ENCODE measurements at regions not wholly inside any gene's neighbourhood (a gene's known extent, or its start where the extent isn't known, plus 50 kb on each side); places are given as distances from the start of the nearest gene placed in this dataset.

DNA sequence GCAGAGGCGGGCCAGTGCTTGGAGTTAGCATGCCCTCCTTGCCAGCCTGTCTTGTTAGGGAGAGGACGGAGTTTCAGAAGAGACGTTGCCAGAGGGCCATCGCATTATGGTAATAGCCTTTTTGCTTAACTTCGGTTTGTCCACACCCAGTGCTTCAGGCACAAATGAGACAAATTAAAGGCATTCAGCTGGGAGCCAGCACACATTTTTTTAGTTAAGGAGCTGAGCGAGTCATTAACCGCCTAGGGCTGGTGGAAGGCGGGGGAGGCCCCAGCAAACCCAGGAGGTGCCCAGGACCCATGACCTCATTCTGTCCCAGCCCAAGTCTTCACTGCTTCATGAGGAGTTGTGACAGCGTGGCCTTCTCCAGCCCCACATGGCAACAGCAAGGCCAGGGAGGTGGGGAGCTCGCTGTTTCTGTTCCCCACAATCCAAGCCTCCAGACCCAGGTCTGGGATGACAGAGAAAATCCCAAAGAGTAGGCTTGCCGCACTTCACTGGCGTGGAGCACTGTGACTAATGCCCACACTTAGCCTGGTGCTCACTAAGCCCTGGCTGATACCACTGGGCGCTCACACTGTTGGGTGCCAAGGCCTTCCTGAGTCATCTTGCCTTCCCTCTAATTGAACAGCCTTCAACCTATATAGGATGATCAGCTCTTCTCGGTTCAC lies 237.1 kb downstream of the ANKRD60 start:
- H3K27me3 ChIP-seq, result no peaks in the 10 kb centered on the region
- H3K4me1 ChIP-seq, result peaks cover 0 to 9% of the 10 kb centered on the region in 2 donors
- H3K27ac ChIP-seq, result no peak overlapping the region
- H3K9me3 ChIP-seq, result no peaks in the 10 kb centered on the region
- TF ChIP-seq, protein P1, sequence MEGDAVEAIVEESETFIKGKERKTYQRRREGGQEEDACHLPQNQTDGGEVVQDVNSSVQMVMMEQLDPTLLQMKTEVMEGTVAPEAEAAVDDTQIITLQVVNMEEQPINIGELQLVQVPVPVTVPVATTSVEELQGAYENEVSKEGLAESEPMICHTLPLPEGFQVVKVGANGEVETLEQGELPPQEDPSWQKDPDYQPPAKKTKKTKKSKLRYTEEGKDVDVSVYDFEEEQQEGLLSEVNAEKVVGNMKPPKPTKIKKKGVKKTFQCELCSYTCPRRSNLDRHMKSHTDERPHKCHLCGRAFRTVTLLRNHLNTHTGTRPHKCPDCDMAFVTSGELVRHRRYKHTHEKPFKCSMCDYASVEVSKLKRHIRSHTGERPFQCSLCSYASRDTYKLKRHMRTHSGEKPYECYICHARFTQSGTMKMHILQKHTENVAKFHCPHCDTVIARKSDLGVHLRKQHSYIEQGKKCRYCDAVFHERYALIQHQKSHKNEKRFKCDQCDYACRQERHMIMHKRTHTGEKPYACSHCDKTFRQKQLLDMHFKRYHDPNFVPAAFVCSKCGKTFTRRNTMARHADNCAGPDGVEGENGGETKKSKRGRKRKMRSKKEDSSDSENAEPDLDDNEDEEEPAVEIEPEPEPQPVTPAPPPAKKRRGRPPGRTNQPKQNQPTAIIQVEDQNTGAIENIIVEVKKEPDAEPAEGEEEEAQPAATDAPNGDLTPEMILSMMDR (IDR thresholded peaks at IDR 0.05), result no peak
- H3K4me3 ChIP-seq, result no peak overlapping the region
- H3K36me3 ChIP-seq, result no peaks in the 10 kb centered on the region
- DNase-seq (ENCODE audit: low spot score), result no peak

DNA sequence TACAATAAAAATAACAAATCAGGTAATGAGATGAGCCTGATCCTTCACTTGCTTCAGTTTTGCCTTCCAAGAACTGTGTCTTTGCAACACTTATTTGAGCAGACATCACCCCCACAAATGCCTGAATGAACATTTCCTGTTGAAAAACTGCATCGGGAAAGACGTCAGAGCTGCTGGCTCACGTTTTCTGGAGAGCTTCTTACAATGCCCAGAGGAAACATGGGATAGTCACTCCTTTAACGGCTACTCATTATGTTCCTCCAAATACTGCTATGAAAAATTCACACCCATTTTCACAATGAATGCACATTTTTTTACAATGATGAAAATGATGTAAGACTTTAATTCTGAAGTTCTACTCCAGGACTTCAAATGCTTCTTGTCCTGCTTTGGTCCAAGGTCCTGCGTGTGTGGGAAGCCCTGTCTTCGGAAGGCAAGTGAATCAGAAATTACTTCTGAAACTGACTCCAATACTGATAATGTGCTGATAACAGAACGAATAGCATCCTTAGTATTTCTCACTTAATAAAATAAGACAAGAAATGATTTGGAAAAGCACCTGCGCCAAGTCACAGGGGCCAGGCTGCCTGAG lies 238.0 kb downstream of the ANKRD60 start:
- TF ChIP-seq, protein P1 (IDR thresholded peaks at IDR 0.05), result no peak
- peaks cover 0 to 9% of the 10 kb centered on the region in 2 donors for H3K4me1 ChIP-seq
- H3K9me3 ChIP-seq, result no peaks in the 10 kb centered on the region
- H3K36me3 ChIP-seq, result no peaks in the 10 kb centered on the region
- no peak for DNase-seq (ENCODE audit: low spot score)
- H3K4me3 ChIP-seq, result no peak overlapping the region
- no peak overlapping the region for H3K27ac ChIP-seq
- H3K27me3 ChIP-seq, result no peaks in the 10 kb centered on the region

DNA sequence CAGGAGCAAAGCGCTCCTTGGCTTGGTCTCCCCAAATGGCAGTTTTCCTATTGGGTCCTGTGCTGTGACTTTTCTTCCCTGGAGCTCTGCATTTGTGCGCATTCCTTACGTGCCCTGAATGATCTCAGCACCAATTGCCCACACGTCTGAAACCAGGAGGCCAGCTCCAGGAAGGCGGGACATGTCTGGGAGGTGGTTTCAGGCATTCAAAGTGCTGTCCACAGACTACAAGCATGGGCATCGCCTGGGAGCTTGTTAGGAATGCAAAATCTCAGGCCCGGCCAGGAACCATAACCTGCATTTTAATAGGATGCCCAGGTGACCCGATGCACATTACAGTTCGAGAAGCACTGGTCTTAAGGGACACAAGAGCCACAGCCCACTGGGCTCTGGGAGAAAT lies 239.6 kb downstream of the ANKRD60 start:
- Histone ChIP-seq H3K36me3 (no peaks in the 10 kb centered on the region), H3K27me3 (no peaks in the 10 kb centered on the region), H3K9me3 (no peaks in the 10 kb centered on the region), H3K4me1 (peaks cover 0 to 9% of the 10 kb centered on the region in 2 donors), H3K27ac (no peak overlapping the region), H3K4me3 (no peak overlapping the region)
- TF ChIP-seq, protein P1 (IDR thresholded peaks at IDR 0.05), result no peak
- DNase-seq (ENCODE audit: low spot score), result no peak

DNA sequence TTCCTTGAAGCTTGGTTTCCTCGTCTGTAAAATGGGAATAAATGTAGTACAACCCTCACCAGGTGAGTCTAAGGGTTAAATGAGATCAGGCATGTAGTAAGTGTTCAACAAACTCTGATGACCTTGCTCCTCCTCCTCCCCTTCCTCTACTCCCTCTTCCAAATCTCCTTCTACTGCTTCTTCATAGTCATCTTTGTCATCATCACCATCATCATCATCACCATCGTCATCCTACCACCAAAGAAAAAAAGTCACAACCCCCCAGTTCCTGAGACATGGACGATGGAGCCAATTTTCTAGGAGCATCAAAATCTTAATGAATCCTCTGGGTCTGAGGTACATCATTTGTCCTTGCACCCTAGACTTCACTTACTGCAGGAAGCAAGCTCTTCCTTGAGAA lies 240.0 kb downstream of the ANKRD60 start:
- H3K27me3 ChIP-seq, result no peaks in the 10 kb centered on the region
- H3K9me3 ChIP-seq, result no peaks in the 10 kb centered on the region
- DNase-seq (ENCODE audit: low spot score), result no peak
- no peak overlapping the region for H3K4me3 ChIP-seq
- peaks cover 0 to 9% of the 10 kb centered on the region in 2 donors for H3K4me1 ChIP-seq
- no peaks in the 10 kb centered on the region for H3K36me3 ChIP-seq
- H3K27ac ChIP-seq, result no peak overlapping the region
- TF ChIP-seq, protein P1 (IDR thresholded peaks at IDR 0.05), result no peak

DNA sequence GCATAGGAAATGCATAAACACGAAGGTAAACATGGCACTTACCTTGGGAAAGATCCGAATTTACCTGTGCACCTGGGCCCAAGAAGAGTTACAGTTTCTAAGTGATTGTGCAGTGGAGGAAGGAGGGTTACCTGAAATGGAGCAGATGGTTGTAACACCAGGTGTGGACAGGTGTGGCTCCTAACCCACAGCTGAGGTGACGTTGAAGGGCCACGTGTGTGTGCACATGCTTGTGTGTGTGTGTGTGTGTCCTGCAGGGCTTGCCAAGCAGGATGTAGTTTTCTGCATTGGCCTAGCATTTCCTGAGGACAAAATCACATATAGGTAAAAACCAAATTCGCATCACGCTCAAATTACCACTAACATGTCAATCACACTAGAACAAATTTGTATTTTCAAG lies 240.8 kb downstream of the ANKRD60 start:
- Histone ChIP-seq H3K27ac (no peak overlapping the region), H3K27me3 (no peaks in the 10 kb centered on the region), H3K4me3 (no peak overlapping the region), H3K4me1 (peaks cover 0 to 9% of the 10 kb centered on the region in 2 donors), H3K9me3 (no peaks in the 10 kb centered on the region), H3K36me3 (no peaks in the 10 kb centered on the region)
- TF ChIP-seq, protein P1 (IDR thresholded peaks at IDR 0.05), result no peak
- DNase-seq (ENCODE audit: low spot score), result no peak
